ENCODE measurements at regions not wholly inside any gene's neighbourhood (a gene's known extent, or its start where the extent isn't known, plus 50 kb on each side); places are given as distances from the start of the nearest gene placed in this dataset.

- Histone ChIP-seq H3K79me2 (ENCODE audit: control insufficient read depth in 1 of 2, insufficient read depth in 2 of 2, low read length in 2 of 2) (no peaks in the 10 kb centered on the region), H3K27me3 (replicated peaks in 1 of 4; ENCODE audit: control insufficient read depth in 3 of 4, extremely low read depth in 1 of 4, insufficient read depth in 3 of 4, low read length in 3 of 4) (no peaks in the 10 kb centered on the region), H3K36me3 (ENCODE audit: control insufficient read depth in 2 of 4, insufficient read depth in 4 of 4, low read length in 3 of 4) (no peaks in the 10 kb centered on the region), H3K4me1 (replicated peaks in 1 of 4; ENCODE audit: control insufficient read depth in 3 of 4, insufficient read depth in 4 of 4, low read length in 3 of 4) (no peaks in the 10 kb centered on the region), H3K4me2 (ENCODE audit: insufficient read depth in 1 of 2, low read depth in 2 of 2, low read length in 2 of 2) (no peak overlapping the region), H3K4me3 (ENCODE audit: extremely low read depth in 1 of 4, insufficient read depth in 2 of 4, low read depth in 3 of 4, low read length in 4 of 4) (no peak overlapping the region), H3K79me1 (ENCODE audit: low read depth, low read length) (no peaks in the 10 kb centered on the region), H3K56ac (replicated peaks; ENCODE audit: insufficient read length, low read depth, low read length) (no peak overlapping the region), H3K14ac (ENCODE audit: insufficient read length) (no peak overlapping the region), H4K5ac (ENCODE audit: insufficient read length, low read depth, low read length) (no peak overlapping the region), H2BK15ac (ENCODE audit: low read length) (no peak overlapping the region), H3K27ac (ENCODE audit: low read depth, low read length) (no peak overlapping the region), H2AFZ (ENCODE audit: low read length) (no peak overlapping the region), H2BK5ac (ENCODE audit: low read depth, low read length) (no peak overlapping the region), H4K8ac (ENCODE audit: extremely low read depth, insufficient read depth, low read length) (no peak overlapping the region), H4K20me1 (replicated peaks in 1 of 2; ENCODE audit: control insufficient read depth in 1 of 2, insufficient read depth in 2 of 2, low read length in 2 of 2) (no peaks in the 10 kb centered on the region), H3K4ac (replicated peaks; ENCODE audit: insufficient read length, low read depth, low read length) (no peak overlapping the region), H4K91ac (replicated peaks; ENCODE audit: insufficient read length, low read length) (no peak overlapping the region), H2BK20ac (ENCODE audit: low read length) (no peak overlapping the region), H3K23ac (ENCODE audit: insufficient read length) (no peak overlapping the region), H2BK120ac (replicated peaks; ENCODE audit: low read depth, low read length) (no peak overlapping the region), H3K18ac (ENCODE audit: extremely low read depth, low read length) (no peak overlapping the region), H3K9me3 (ENCODE audit: insufficient read depth in 2 of 2, low read depth in 1 of 2, low read length in 1 of 2) (no peaks in the 10 kb centered on the region), H3K9ac (replicated peaks in 1 of 4; ENCODE audit: extremely low read depth in 1 of 4, low read depth in 3 of 4, low read length in 3 of 4) (no peak overlapping the region), H2BK12ac (ENCODE audit: low read depth, low read length) (no peak overlapping the region), H2AK5ac (ENCODE audit: low read depth, low read length) (no peak overlapping the region), H3K23me2 (ENCODE audit: low read depth, low read length) (no peaks in the 10 kb centered on the region)
- FAIRE-seq (no peak), DNase-seq (ENCODE audit: low read depth in 1 of 2, low spot score in 2 of 2) (no peak)
- CTCF ChIA-PET (ENCODE audit: partially characterized antibody) = interaction anchor here (1.4 kb wide), 1 partner anchor 18 kb away, joined by 3 read pairs; no protein-coding TSS in a partner anchor
- TF ChIP-seq HDAC2 (IDR thresholded peaks at IDR 0.05; ENCODE audit: borderline replicate concordance in 1 of 2, low read depth in 2 of 2, low read length in 2 of 2) = no peak
- TF ChIP-seq FOSL1 (IDR thresholded peaks at IDR 0.05; ENCODE audit: insufficient read depth, low read depth, low read length) = no peak
- TF ChIP-seq EZH2 (IDR thresholded peaks at IDR 0.05; ENCODE audit: low read depth, low read length, severe bottlenecking) = no peak
- TF ChIP-seq TAF1 (IDR thresholded peaks at IDR 0.05; ENCODE audit: low read depth, low read length) = no peak
- no peak for TF ChIP-seq RNF2 (IDR thresholded peaks at IDR 0.05; ENCODE audit: borderline replicate concordance, low read depth, low read length, missing control alignments, poor library complexity, severe bottlenecking)
- TF ChIP-seq CBX5 (IDR thresholded peaks at IDR 0.05; ENCODE audit: low read depth, low read length) = no peak
- no peak for TF ChIP-seq ATF2 (IDR thresholded peaks at IDR 0.05; ENCODE audit: low read length)
- TF ChIP-seq TBP (IDR thresholded peaks at IDR 0.05; ENCODE audit: low read depth, low read length) = no peak
- 92% methylated on average over 2 of the region's 2 CpGs; no CpG with 5 or more reads in 1 of the 2 experiments for WGBS, 2 experiments (ENCODE audit: extremely low coverage in 1 of 2, insufficient coverage in 1 of 2, insufficient read length in 1 of 2, insufficient replicate concordance in 2 of 2, low coverage in 1 of 2, low lambda C conversion rate in 2 of 2, missing lambda C conversion rate in 1 of 2)
- POLR2A ChIA-PET (ENCODE audit: partially characterized antibody) = no interaction called here
Measured at GRCh38 chr9:7862170-7862569, 62.6 kb upstream of the DMAC1 start.
